Endothelial cell of umbilical vein (primary cell): ENCODE measurements at regions not wholly inside any gene's neighbourhood (a gene's known extent, or its start where the extent isn't known, plus 50 kb on each side); places are given as distances from the start of the nearest gene placed in this dataset.

ENCODE experiments used
- BruUV-seq: library from RNA; stranded (reverse); fragments of 400-500 nt; replicated peaks from 2 replicates; lab custom pipeline; 2021; lab: Mats Ljungman, UMichigan
- CTCF ChIA-PET: fragments of 300-600, 350-600 bp; sonication (Branson Sonifier 250); formaldehyde crosslinking; loops from one replicate; lab custom pipeline; 2021; ENCODE audit warnings: antibody characterized with exemption, inconsistent platforms; lab: Charles Lee
- POLR2A ChIA-PET: fragments of 300-600, 350-600 bp; sonication (Branson Sonifier 250); formaldehyde crosslinking; loops from one replicate; lab custom pipeline; 2021; ENCODE audit warnings: antibody characterized with exemption, inconsistent platforms; lab: Charles Lee
- DNase-seq: peaks from one replicate; pipeline ENCODE4 v3.0.0-alpha.2; 2011; ENCODE audit warnings: low read depth, low spot score
- FAIRE-seq: peaks from 2 replicates; lab custom pipeline; 2011; peaks lifted over from hg19 to GRCh38; lab: Jason Lieb, UNC
- H2AFZ ChIP-seq: 2 replicates; pipeline ENCODE4 v1.6.0; 2012; ENCODE audit warnings: low read depth, low read length, control low read depth, inconsistent platforms
- H3K27ac ChIP-seq: 2 replicates; pipeline ENCODE4 v1.5.1; 2011; ENCODE audit warnings: low read depth, mild to moderate bottlenecking, control low read depth, low read length, moderate library complexity; ENCODE audit not compliant: insufficient read depth
- H3K27me3 ChIP-seq, 2 experiments: 2 replicates each; pipeline versions ENCODE4 v1.6.0 to v1.6.1; 2011; ENCODE audit warnings: low read length in 2 of 2, mixed read lengths in 1 of 2; ENCODE audit not compliant: control insufficient read depth in 2 of 2, insufficient read depth in 2 of 2
- H3K36me3 ChIP-seq, 2 experiments: 2 replicates in 1 of 2; 3 replicates in 1 of 2; pipeline ENCODE4 v1.5.1; 2011; ENCODE audit warnings: low read length in 2 of 2, mild to moderate bottlenecking in 1 of 2, moderate library complexity in 1 of 2; ENCODE audit not compliant: control insufficient read depth in 2 of 2, insufficient read depth in 2 of 2; ENCODE audit errors: extremely low read depth in 1 of 2
- H3K4me1 ChIP-seq: 3 replicates; pipeline ENCODE4 v1.5.1; 2011; ENCODE audit warnings: mild to moderate bottlenecking, low read length; ENCODE audit not compliant: control insufficient read depth, insufficient read depth; ENCODE audit errors: extremely low read depth
- H3K4me2 ChIP-seq: 2 replicates; pipeline ENCODE4 v1.6.1; 2011; ENCODE audit warnings: low read length, control low read depth, mixed read lengths; ENCODE audit not compliant: insufficient read depth
- H3K4me3 ChIP-seq, 3 experiments: fragments of 200-600 bp in 1 of 3; sonication (generic), shearing (Covaris generic) in 1 of 3; replicated peaks in 1 of 3; 2 replicates each; pipeline ENCODE4 v1.5.1; 2011 to 2016; ENCODE audit warnings: control low read depth in 3 of 3, low read length in 3 of 3, mild to moderate bottlenecking in 2 of 3, inconsistent platforms in 1 of 3, low read depth in 1 of 3, moderate library complexity in 1 of 3; ENCODE audit not compliant: insufficient read depth in 1 of 3
- H3K79me2 ChIP-seq: 2 replicates; pipeline ENCODE4 v1.6.0; 2012; ENCODE audit warnings: low read length, inconsistent platforms; ENCODE audit not compliant: control insufficient read depth, insufficient read depth
- H3K9ac ChIP-seq: replicated peaks from 2 replicates; pipeline ENCODE3; 2011; ENCODE audit warnings: low read length, control low read depth; ENCODE audit not compliant: insufficient read depth; ENCODE audit errors: extremely low read depth
- H3K9me1 ChIP-seq: replicated peaks from 3 replicates; pipeline ENCODE4 v1.6.0; 2011; ENCODE audit warnings: mild to moderate bottlenecking, low read length; ENCODE audit not compliant: control insufficient read depth, insufficient read depth; ENCODE audit errors: extremely low read depth
- H3K9me3 ChIP-seq: replicated peaks from 2 replicates; pipeline ENCODE4 v1.5.1; 2012; ENCODE audit warnings: low read length, inconsistent platforms; ENCODE audit not compliant: control insufficient read depth, insufficient read depth
- H4K20me1 ChIP-seq: replicated peaks from 2 replicates; pipeline ENCODE3; 2011; ENCODE audit warnings: mild to moderate bottlenecking, low read length; ENCODE audit not compliant: control insufficient read depth, insufficient read depth; ENCODE audit errors: extremely low read depth
- EZH2 ChIP-seq: IDR thresholded peaks from 2 replicates; pipeline ENCODE4 v1.6.1; 2012; ENCODE audit warnings: borderline replicate concordance, low read depth, mild to moderate bottlenecking, moderate library complexity, low read length, inconsistent platforms; ENCODE audit not compliant: severe bottlenecking
- JUN ChIP-seq: IDR thresholded peaks from 2 replicates; pipeline ENCODE4 v1.6.1; 2011; ENCODE audit warnings: borderline replicate concordance, low read depth; ENCODE audit not compliant: insufficient read length, insufficient read depth
- MYC ChIP-seq: IDR thresholded peaks from one replicate; pipeline ENCODE4 v1.6.1; 2011; ENCODE audit warnings: mild to moderate bottlenecking, low read depth, low read length
- POLR2A ChIP-seq: IDR thresholded peaks from 2 replicates; pipeline ENCODE4 v1.6.1; 2012; ENCODE audit warnings: low read depth, mild to moderate bottlenecking, control low read depth, low read length
- dilution Hi-C: fragments of 300-500 bp; cut with MboI; formaldehyde crosslinking; loops from one replicate; pipeline ENCODE4 v1.15.0; 2019; ENCODE audit warnings: low sequenced_read_pairs; ENCODE audit not compliant: extremely low pct_ligation_motif_present
- intact Hi-C: fragments of 100-400 bp; cut with micrococcal nuclease; formaldehyde crosslinking; loops from one replicate; pipeline ENCODE4 v1.10.0; 2022
- TF ChIP-seq, protein P1 (sequence below): IDR thresholded peaks from 2 replicates; pipeline ENCODE4 v1.6.1; 2011; ENCODE audit not compliant: insufficient read depth, insufficient read length
- TF ChIP-seq, protein P2 (sequence below), 2 donors: IDR thresholded peaks; 1 replicate in 1 of 2; 2 replicates in 1 of 2; pipeline ENCODE4 v1.5.1; 2011; ENCODE audit warnings: low read length in 2 of 2, mild to moderate bottlenecking in 2 of 2, moderate library complexity in 2 of 2, control low read depth in 1 of 2, inconsistent platforms in 1 of 2, low read depth in 1 of 2; ENCODE audit not compliant: insufficient read depth in 1 of 2; ENCODE audit errors: extremely low read depth in 1 of 2

GRCh38 chr7:36781011-36781738 is 56.9 kb upstream of the AOAH start:
- no peaks in the 10 kb centered on the region for H3K4me1 ChIP-seq
- no peaks in the 10 kb centered on the region for H3K27me3 ChIP-seq
- no peak overlapping the region for H3K4me3 ChIP-seq
- H3K4me2 ChIP-seq, result no peak overlapping the region
- DNase-seq, result no peak
- ChIA-PET POLR2A (no interaction called here), CTCF (no interaction called here)
- intact Hi-C loops (no loop called here), dilution Hi-C loops (no loop called here)
- H2AFZ ChIP-seq, result no peak overlapping the region
- H3K36me3 ChIP-seq, result no peaks in the 10 kb centered on the region
- H3K79me2 ChIP-seq, result no peaks in the 10 kb centered on the region
- no peaks in the 10 kb centered on the region for H4K20me1 ChIP-seq
- H3K9me3 ChIP-seq, result no peaks in the 10 kb centered on the region
- FAIRE-seq, result no peak
- no peak overlapping the region for H3K9ac ChIP-seq
- no peak for TF ChIP-seq JUN
- TF ChIP-seq, protein P1, sequence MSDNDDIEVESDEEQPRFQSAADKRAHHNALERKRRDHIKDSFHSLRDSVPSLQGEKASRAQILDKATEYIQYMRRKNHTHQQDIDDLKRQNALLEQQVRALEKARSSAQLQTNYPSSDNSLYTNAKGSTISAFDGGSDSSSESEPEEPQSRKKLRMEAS, result no peak
- TF ChIP-seq POLR2A, result no peak
- no peak for TF ChIP-seq MYC
- BruUV-seq, result no TSS peak
- H3K27ac ChIP-seq, result no peak overlapping the region
- H3K9me1 ChIP-seq, result no peaks in the 10 kb centered on the region

- no peaks in the 10 kb centered on the region for H3K27me3 ChIP-seq
- no peak overlapping the region for H3K9ac ChIP-seq
- no peak overlapping the region for H3K4me3 ChIP-seq
- H3K36me3 ChIP-seq, result no peaks in the 10 kb centered on the region
- no TSS peak for BruUV-seq
- FAIRE-seq (no peak), DNase-seq (no peak)
- TF ChIP-seq POLR2A (no peak), EZH2 (no peak)
- TF ChIP-seq, protein P2, sequence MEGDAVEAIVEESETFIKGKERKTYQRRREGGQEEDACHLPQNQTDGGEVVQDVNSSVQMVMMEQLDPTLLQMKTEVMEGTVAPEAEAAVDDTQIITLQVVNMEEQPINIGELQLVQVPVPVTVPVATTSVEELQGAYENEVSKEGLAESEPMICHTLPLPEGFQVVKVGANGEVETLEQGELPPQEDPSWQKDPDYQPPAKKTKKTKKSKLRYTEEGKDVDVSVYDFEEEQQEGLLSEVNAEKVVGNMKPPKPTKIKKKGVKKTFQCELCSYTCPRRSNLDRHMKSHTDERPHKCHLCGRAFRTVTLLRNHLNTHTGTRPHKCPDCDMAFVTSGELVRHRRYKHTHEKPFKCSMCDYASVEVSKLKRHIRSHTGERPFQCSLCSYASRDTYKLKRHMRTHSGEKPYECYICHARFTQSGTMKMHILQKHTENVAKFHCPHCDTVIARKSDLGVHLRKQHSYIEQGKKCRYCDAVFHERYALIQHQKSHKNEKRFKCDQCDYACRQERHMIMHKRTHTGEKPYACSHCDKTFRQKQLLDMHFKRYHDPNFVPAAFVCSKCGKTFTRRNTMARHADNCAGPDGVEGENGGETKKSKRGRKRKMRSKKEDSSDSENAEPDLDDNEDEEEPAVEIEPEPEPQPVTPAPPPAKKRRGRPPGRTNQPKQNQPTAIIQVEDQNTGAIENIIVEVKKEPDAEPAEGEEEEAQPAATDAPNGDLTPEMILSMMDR (IDR thresholded peaks at IDR 0.05; ENCODE audit: extremely low read depth in 1 of 2, insufficient read depth in 1 of 2, low read depth in 1 of 2, low read length in 2 of 2), result no peak
- dilution Hi-C loops (no loop called here), intact Hi-C loops (no loop called here)
- H3K9me1 ChIP-seq, result no peaks in the 10 kb centered on the region
- no peaks in the 10 kb centered on the region for H4K20me1 ChIP-seq
- no peak overlapping the region for H3K27ac ChIP-seq
- no peaks in the 10 kb centered on the region for H3K4me1 ChIP-seq
- no peak overlapping the region for H2AFZ ChIP-seq
- H3K9me3 ChIP-seq, result no peaks in the 10 kb centered on the region
- H3K79me2 ChIP-seq, result no peaks in the 10 kb centered on the region
- no peak overlapping the region for H3K4me2 ChIP-seq
- CTCF ChIA-PET, result no interaction called here
- POLR2A ChIA-PET, result no interaction called here
Observed at GRCh38 chr7:36777855-36778254, 53.6 kb upstream of the AOAH start.
